DOHH2 (cell line): ENCODE measurements at regions not wholly inside any gene's neighbourhood (a gene's known extent, or its start where the extent isn't known, plus 50 kb on each side); places are given as distances from the start of the nearest gene placed in this dataset.

Experiments
- EZH2phosphoT487 ChIP-seq: fragments of 200-600 bp; sonication (generic); IDR thresholded peaks from 2 replicates; pipeline ENCODE4 v1.6.1; 2017; ENCODE audit warnings: borderline replicate concordance, mild to moderate bottlenecking, antibody characterized with exemption, low read length, moderate library complexity, mixed read lengths
- TF ChIP-seq, protein P1 (sequence below): fragments of 200-600 bp; sonication (generic); IDR thresholded peaks from one replicate; pipeline ENCODE4 v1.5.1; 2014; ENCODE audit warnings: antibody characterized with exemption, mild to moderate bottlenecking, low read depth, low read length; ENCODE audit not compliant: poor library complexity, severe bottlenecking

DNA sequence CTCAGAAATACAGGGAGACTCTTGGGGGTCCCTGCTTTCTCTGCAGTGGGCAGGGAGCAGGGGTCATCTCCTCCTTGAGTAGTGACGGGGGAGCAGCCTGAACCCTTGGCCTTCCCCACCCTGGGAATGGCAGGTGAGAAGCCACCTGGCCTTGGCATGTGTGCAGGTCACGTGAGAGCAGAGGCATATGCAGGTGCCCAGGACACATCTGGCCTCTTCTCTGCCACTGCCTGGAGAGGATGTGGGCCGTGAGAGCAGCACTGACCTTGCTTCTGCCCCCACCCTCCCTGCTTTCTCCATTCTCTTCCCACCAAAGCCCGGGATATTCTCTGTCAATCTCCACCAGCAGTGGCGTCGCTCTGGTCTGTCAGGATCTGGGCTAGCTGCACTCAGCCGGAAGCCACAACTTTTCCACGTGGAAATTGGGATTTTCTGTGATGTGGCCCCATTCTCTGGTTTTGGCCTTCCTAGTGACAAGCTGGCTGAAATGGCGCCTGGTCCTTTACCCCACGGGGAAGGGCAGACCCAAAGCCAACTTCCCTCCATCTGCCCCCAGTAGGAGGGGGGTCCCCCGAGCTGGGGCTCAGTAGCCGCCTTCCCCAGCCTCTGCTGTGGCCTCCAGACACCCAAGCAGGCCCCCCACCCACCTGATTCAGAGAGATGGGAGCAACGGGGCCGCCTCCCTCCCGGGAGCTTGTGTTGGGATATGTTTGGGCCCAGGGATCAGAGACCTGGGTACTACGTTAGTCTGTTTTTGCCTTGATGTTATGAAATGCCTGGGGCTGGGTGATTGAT lies 70.4 kb upstream of the FCN1 start:
- TF ChIP-seq, protein P1, sequence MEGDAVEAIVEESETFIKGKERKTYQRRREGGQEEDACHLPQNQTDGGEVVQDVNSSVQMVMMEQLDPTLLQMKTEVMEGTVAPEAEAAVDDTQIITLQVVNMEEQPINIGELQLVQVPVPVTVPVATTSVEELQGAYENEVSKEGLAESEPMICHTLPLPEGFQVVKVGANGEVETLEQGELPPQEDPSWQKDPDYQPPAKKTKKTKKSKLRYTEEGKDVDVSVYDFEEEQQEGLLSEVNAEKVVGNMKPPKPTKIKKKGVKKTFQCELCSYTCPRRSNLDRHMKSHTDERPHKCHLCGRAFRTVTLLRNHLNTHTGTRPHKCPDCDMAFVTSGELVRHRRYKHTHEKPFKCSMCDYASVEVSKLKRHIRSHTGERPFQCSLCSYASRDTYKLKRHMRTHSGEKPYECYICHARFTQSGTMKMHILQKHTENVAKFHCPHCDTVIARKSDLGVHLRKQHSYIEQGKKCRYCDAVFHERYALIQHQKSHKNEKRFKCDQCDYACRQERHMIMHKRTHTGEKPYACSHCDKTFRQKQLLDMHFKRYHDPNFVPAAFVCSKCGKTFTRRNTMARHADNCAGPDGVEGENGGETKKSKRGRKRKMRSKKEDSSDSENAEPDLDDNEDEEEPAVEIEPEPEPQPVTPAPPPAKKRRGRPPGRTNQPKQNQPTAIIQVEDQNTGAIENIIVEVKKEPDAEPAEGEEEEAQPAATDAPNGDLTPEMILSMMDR = no peak
- TF ChIP-seq EZH2phosphoT487 = no peak
